ENCODE measurements at regions not wholly inside any gene's neighbourhood (a gene's known extent, or its start where the extent isn't known, plus 50 kb on each side); places are given as distances from the start of the nearest gene placed in this dataset.
"Not testable (repeated sequence)": the region's sequence is repeated elsewhere in the genome, so short reads cannot be mapped to it uniquely, and the experiment has no call there.

DNA sequence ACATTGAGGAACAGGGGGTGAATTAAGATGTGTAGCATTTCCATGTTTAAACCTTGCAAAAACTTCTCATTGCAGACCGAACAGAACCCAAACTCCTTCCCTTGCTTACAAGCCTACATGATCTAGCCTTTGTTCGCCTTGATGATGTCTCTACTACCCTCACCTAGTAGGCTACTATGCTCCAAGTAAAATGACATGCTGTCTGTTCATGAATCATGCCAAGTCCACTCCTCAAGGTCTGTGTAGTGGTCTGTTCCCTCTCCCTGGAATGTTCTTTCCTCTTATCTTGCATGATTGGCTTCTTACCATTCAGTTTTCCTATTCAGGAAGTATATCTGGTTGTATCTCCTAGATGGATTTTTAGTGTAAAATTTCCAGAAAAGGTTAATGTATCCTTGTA lies 4778.6 kb upstream of the OR11H1 start:
- CTCF ChIA-PET; H3K4me1 ChIP-seq (ENCODE audit: control extremely low read depth in 1 of 4, control insufficient read depth in 4 of 4, insufficient read depth in 4 of 4, low read length in 3 of 4); POLR2A ChIA-PET; H3K27ac ChIP-seq (ENCODE audit: insufficient read depth in 1 of 2, low read depth in 1 of 2, low read length in 2 of 2, poor library complexity in 1 of 2, severe bottlenecking in 2 of 2); DNase-seq; H3K4me3 ChIP-seq (ENCODE audit: control insufficient read depth in 1 of 7, extremely low read depth in 1 of 7, insufficient read depth in 4 of 7, low read depth in 2 of 7, low read length in 6 of 7); H3K27me3 ChIP-seq (replicated peaks in 2 of 5; ENCODE audit: control insufficient read depth in 4 of 5, insufficient read depth in 5 of 5, low read length in 4 of 5); H3K36me3 ChIP-seq (ENCODE audit: control insufficient read depth in 4 of 4, insufficient read depth in 4 of 4, low read length in 3 of 4): not testable (repeated sequence)
- H3K9me3 ChIP-seq (ENCODE audit: control extremely low read depth in 1 of 5, control insufficient read depth in 4 of 5, insufficient read depth in 2 of 5, low read depth in 1 of 5, low read length in 4 of 5): peaks cover 0 to 15% (median 3%) of the 10 kb centered on the region in 5 experiments
- WGBS (ENCODE audit: insufficient coverage): 31% methylated on average over 2 of the region's 2 CpGs

DNA sequence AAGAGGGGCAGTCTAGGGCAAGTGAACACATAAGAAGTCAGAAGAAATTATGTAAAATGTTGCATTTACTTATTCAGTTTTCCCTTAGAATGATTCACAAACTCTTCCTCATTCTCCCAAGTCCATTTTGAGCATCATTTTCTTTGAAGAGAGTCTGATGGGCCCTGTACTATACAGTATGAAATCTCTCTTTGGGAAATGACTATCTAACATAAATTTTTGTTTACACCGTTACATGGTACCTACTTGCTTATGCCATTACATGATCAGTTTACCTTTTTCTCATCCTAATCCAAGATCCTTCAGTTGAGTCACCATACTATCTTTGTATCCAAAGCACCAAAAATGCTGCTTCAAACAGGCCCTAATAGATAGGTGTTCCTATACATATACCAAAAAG lies 4774.4 kb upstream of the OR11H1 start:
- H3K27ac ChIP-seq (ENCODE audit: insufficient read depth in 1 of 2, low read depth in 1 of 2, low read length in 2 of 2, poor library complexity in 1 of 2, severe bottlenecking in 2 of 2); CTCF ChIA-PET; H3K27me3 ChIP-seq (replicated peaks in 2 of 5; ENCODE audit: control insufficient read depth in 4 of 5, insufficient read depth in 5 of 5, low read length in 4 of 5); DNase-seq; H3K4me3 ChIP-seq (ENCODE audit: control insufficient read depth in 1 of 7, extremely low read depth in 1 of 7, insufficient read depth in 4 of 7, low read depth in 2 of 7, low read length in 6 of 7); H3K36me3 ChIP-seq (ENCODE audit: control insufficient read depth in 4 of 4, insufficient read depth in 4 of 4, low read length in 3 of 4); POLR2A ChIA-PET; H3K4me1 ChIP-seq (ENCODE audit: control extremely low read depth in 1 of 4, control insufficient read depth in 4 of 4, insufficient read depth in 4 of 4, low read length in 3 of 4): not testable (repeated sequence)
- WGBS (ENCODE audit: insufficient coverage): 40% methylated on average over 1 of the region's 1 CpG
- peaks cover 1 to 12% (median 3%) of the 10 kb centered on the region in 5 experiments for H3K9me3 ChIP-seq (ENCODE audit: control extremely low read depth in 1 of 5, control insufficient read depth in 4 of 5, insufficient read depth in 2 of 5, low read depth in 1 of 5, low read length in 4 of 5)

DNA sequence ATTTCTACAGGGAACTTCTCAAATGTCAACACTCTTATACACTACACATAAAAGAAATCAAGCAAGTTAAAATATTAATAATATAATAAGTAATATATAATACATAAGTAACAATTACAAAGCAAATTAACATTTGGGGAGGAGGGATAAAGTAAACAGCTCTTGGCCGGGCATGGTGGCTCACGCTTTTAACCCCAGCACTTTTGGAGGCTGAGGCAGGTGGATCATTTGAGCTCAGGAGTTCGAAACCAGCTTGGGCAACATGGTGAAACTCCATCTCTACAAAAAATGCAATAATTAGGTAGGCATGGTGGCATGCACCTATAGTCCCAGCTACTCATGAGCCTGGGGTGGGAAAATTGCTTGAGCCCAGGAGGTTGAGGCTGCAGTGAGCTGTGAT lies 4772.6 kb upstream of the OR11H1 start:
- H3K4me3 ChIP-seq (ENCODE audit: control insufficient read depth in 1 of 7, extremely low read depth in 1 of 7, insufficient read depth in 4 of 7, low read depth in 2 of 7, low read length in 6 of 7); H3K9me3 ChIP-seq (ENCODE audit: control extremely low read depth in 1 of 5, control insufficient read depth in 4 of 5, insufficient read depth in 2 of 5, low read depth in 1 of 5, low read length in 4 of 5); H3K36me3 ChIP-seq (ENCODE audit: control insufficient read depth in 4 of 4, insufficient read depth in 4 of 4, low read length in 3 of 4); CTCF ChIA-PET; H3K4me1 ChIP-seq (ENCODE audit: control extremely low read depth in 1 of 4, control insufficient read depth in 4 of 4, insufficient read depth in 4 of 4, low read length in 3 of 4); H3K27ac ChIP-seq (ENCODE audit: insufficient read depth in 1 of 2, low read depth in 1 of 2, low read length in 2 of 2, poor library complexity in 1 of 2, severe bottlenecking in 2 of 2); H3K27me3 ChIP-seq (replicated peaks in 2 of 5; ENCODE audit: control insufficient read depth in 4 of 5, insufficient read depth in 5 of 5, low read length in 4 of 5); POLR2A ChIA-PET; DNase-seq: not testable (repeated sequence)
- WGBS (ENCODE audit: insufficient coverage): 49% methylated on average over 3 of the region's 3 CpGs

DNA sequence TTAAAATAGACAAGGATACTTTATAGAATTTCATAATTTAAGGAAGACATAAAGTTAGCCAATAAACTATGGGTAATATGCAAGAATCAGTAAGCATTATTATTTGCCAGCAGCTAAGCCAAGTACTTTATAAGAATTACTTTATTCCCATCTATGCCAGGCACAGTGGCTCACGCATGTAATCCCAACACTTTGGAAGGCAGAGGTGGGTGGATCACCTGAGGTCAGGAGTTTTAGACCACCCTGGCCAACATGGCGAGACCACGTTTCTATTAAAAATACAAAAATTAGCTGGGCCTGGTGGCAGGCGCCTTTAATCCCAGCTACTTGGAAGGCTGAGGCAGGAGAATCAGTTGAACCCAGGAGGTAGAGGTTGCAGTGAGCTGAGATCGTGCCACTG lies 4767.6 kb upstream of the OR11H1 start:
- H3K27ac ChIP-seq (ENCODE audit: insufficient read depth in 1 of 2, low read depth in 1 of 2, low read length in 2 of 2, poor library complexity in 1 of 2, severe bottlenecking in 2 of 2); CTCF ChIA-PET; H3K4me3 ChIP-seq (ENCODE audit: control insufficient read depth in 1 of 7, extremely low read depth in 1 of 7, insufficient read depth in 4 of 7, low read depth in 2 of 7, low read length in 6 of 7); DNase-seq; H3K4me1 ChIP-seq (ENCODE audit: control extremely low read depth in 1 of 4, control insufficient read depth in 4 of 4, insufficient read depth in 4 of 4, low read length in 3 of 4); POLR2A ChIA-PET; H3K36me3 ChIP-seq (ENCODE audit: control insufficient read depth in 4 of 4, insufficient read depth in 4 of 4, low read length in 3 of 4); H3K9me3 ChIP-seq (ENCODE audit: control extremely low read depth in 1 of 5, control insufficient read depth in 4 of 5, insufficient read depth in 2 of 5, low read depth in 1 of 5, low read length in 4 of 5); H3K27me3 ChIP-seq (replicated peaks in 2 of 5; ENCODE audit: control insufficient read depth in 4 of 5, insufficient read depth in 5 of 5, low read length in 4 of 5): not testable (repeated sequence)
- 33% methylated on average over 3 of the region's 5 CpGs for WGBS (ENCODE audit: insufficient coverage)

DNA sequence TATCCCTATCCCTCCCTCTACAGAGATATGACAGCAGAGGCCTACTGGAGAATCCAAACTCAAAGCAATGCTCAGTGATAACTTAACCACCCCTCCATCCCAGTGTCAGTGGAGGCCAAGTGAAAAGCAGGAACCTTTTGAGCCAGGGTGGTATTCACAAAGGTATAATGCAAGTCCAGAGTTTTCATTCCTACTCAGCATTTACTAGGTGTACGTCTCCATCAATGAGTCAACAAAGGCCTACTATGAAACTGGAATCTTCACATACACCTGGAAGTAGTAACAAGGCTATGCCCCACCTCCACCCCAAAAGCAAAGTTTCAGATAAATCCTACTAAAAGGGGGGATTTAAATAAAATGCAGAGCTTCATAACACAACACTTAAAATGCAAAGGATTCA lies 4761.7 kb upstream of the OR11H1 start:
- H3K27ac ChIP-seq (ENCODE audit: insufficient read depth in 1 of 2, low read depth in 1 of 2, low read length in 2 of 2, poor library complexity in 1 of 2, severe bottlenecking in 2 of 2); DNase-seq; H3K4me1 ChIP-seq (ENCODE audit: control extremely low read depth in 1 of 4, control insufficient read depth in 4 of 4, insufficient read depth in 4 of 4, low read length in 3 of 4); POLR2A ChIA-PET; H3K27me3 ChIP-seq (replicated peaks in 2 of 5; ENCODE audit: control insufficient read depth in 4 of 5, insufficient read depth in 5 of 5, low read length in 4 of 5); CTCF ChIA-PET; H3K36me3 ChIP-seq (ENCODE audit: control insufficient read depth in 4 of 4, insufficient read depth in 4 of 4, low read length in 3 of 4); H3K4me3 ChIP-seq (ENCODE audit: control insufficient read depth in 1 of 7, extremely low read depth in 1 of 7, insufficient read depth in 4 of 7, low read depth in 2 of 7, low read length in 6 of 7): not testable (repeated sequence)
- peaks cover 0 to 15% (median 4%) of the 10 kb centered on the region in 5 experiments for H3K9me3 ChIP-seq (ENCODE audit: control extremely low read depth in 1 of 5, control insufficient read depth in 4 of 5, insufficient read depth in 2 of 5, low read depth in 1 of 5, low read length in 4 of 5)
- no CpG with 5 or more reads among the region's 1 CpG for whole genome bisulfite sequencing (ENCODE audit: insufficient coverage)

DNA sequence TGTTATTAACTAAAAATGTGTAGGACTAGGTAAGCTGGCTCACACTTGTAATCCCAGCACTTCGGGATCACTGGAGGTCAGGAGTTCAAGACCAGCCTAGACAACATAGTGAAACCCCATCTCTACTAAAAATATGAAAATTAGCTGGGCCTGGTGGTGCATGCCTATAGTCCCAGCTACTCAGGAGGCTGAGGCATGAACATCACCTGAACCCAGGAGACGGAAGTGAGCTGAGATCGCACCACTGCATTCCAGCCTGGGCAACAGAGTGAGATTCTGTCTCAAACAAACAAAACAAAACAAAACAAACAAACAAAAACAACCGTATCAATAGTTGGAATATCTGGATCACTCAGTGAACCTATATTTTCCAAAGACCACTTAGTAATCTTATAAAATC lies 4759.1 kb upstream of the OR11H1 start:
- CTCF ChIA-PET: not testable (repeated sequence)
- peaks cover 2 to 16% (median 4%) of the 10 kb centered on the region in 5 experiments for H3K9me3 ChIP-seq (ENCODE audit: control extremely low read depth in 1 of 5, control insufficient read depth in 4 of 5, insufficient read depth in 2 of 5, low read depth in 1 of 5, low read length in 4 of 5)
- WGBS (ENCODE audit: insufficient coverage): 88% methylated on average over 3 of the region's 4 CpGs

DNA sequence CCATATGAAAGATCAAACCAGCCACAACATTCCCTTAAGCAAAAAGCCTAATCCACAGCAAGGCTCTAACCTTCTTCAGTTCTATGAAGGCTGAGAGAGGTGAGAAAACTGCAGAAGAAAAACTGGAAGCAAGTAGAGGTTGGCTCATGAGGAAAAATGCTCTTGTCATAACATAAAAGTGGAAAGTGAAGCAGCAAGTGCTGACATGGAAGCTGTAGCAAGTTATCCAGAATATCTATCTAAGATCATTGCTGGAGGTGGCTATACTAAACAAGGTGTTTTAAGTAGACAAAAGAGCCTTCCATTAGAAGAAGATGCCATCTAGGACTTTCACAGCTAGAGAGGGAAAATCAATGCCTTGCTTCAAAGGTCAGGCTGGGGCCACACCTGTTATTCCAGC lies 4756.2 kb upstream of the OR11H1 start:
- H3K27me3 ChIP-seq (replicated peaks in 2 of 5; ENCODE audit: control insufficient read depth in 4 of 5, insufficient read depth in 5 of 5, low read length in 4 of 5); H3K4me1 ChIP-seq (ENCODE audit: control extremely low read depth in 1 of 4, control insufficient read depth in 4 of 4, insufficient read depth in 4 of 4, low read length in 3 of 4); POLR2A ChIA-PET; DNase-seq; H3K27ac ChIP-seq (ENCODE audit: insufficient read depth in 1 of 2, low read depth in 1 of 2, low read length in 2 of 2, poor library complexity in 1 of 2, severe bottlenecking in 2 of 2); CTCF ChIA-PET; H3K36me3 ChIP-seq (ENCODE audit: control insufficient read depth in 4 of 4, insufficient read depth in 4 of 4, low read length in 3 of 4); H3K4me3 ChIP-seq (ENCODE audit: control insufficient read depth in 1 of 7, extremely low read depth in 1 of 7, insufficient read depth in 4 of 7, low read depth in 2 of 7, low read length in 6 of 7): not testable (repeated sequence)
- H3K9me3 ChIP-seq (ENCODE audit: control extremely low read depth in 1 of 5, control insufficient read depth in 4 of 5, insufficient read depth in 2 of 5, low read depth in 1 of 5, low read length in 4 of 5): peaks cover 1 to 22% (median 5%) of the 10 kb centered on the region in 5 experiments

More for the DNA sequence above, 4759.1 kb upstream of the OR11H1 start:
- H3K27ac ChIP-seq (ENCODE audit: insufficient read depth in 1 of 2, low read depth in 1 of 2, low read length in 2 of 2, poor library complexity in 1 of 2, severe bottlenecking in 2 of 2); H3K4me1 ChIP-seq (ENCODE audit: control extremely low read depth in 1 of 4, control insufficient read depth in 4 of 4, insufficient read depth in 4 of 4, low read length in 3 of 4); H3K36me3 ChIP-seq (ENCODE audit: control insufficient read depth in 4 of 4, insufficient read depth in 4 of 4, low read length in 3 of 4); DNase-seq; H3K27me3 ChIP-seq (replicated peaks in 2 of 5; ENCODE audit: control insufficient read depth in 4 of 5, insufficient read depth in 5 of 5, low read length in 4 of 5); POLR2A ChIA-PET; H3K4me3 ChIP-seq (ENCODE audit: control insufficient read depth in 1 of 7, extremely low read depth in 1 of 7, insufficient read depth in 4 of 7, low read depth in 2 of 7, low read length in 6 of 7): not testable (repeated sequence)

DNA sequence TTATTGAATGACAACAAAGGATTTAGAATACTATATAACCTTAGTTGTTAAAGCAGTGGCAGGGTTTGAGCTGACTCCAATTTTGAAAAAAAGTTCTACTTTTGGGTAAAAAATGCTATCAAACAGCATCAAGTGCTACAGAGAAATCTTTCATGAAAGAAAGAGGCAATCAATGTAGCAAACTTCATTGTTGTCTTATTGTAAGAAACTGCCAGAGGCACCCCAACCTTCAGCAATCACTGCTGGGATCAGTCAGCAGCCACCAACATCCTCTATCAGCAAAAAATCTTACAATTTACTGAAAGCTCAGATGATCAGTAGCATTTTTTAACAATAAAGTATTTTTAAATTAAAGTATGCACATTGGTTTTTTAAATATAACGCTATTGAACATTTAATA lies 4754.7 kb upstream of the OR11H1 start:
- DNase-seq; H3K27me3 ChIP-seq (replicated peaks in 2 of 5; ENCODE audit: control insufficient read depth in 4 of 5, insufficient read depth in 5 of 5, low read length in 4 of 5); H3K36me3 ChIP-seq (ENCODE audit: control insufficient read depth in 4 of 4, insufficient read depth in 4 of 4, low read length in 3 of 4); POLR2A ChIA-PET; H3K4me1 ChIP-seq (ENCODE audit: control extremely low read depth in 1 of 4, control insufficient read depth in 4 of 4, insufficient read depth in 4 of 4, low read length in 3 of 4); CTCF ChIA-PET; H3K27ac ChIP-seq (ENCODE audit: insufficient read depth in 1 of 2, low read depth in 1 of 2, low read length in 2 of 2, poor library complexity in 1 of 2, severe bottlenecking in 2 of 2); H3K4me3 ChIP-seq (ENCODE audit: control insufficient read depth in 1 of 7, extremely low read depth in 1 of 7, insufficient read depth in 4 of 7, low read depth in 2 of 7, low read length in 6 of 7): not testable (repeated sequence)
- no CpG with 5 or more reads among the region's 1 CpG for WGBS (ENCODE audit: insufficient coverage)
- peaks cover 1 to 26% (median 8%) of the 10 kb centered on the region in 5 experiments for H3K9me3 ChIP-seq (ENCODE audit: control extremely low read depth in 1 of 5, control insufficient read depth in 4 of 5, insufficient read depth in 2 of 5, low read depth in 1 of 5, low read length in 4 of 5)

All from common myeloid progenitor, CD34-positive (primary cell).